ENCODE measurements at regions not wholly inside any gene's neighbourhood (a gene's known extent, or its start where the extent isn't known, plus 50 kb on each side); places are given as distances from the start of the nearest gene placed in this dataset.

GRCh38 chr6:170004585-170005210 is 253.3 kb downstream of the ERMARD start:
- TF ChIP-seq CTCF (IDR thresholded peaks at IDR 0.05; ENCODE audit: borderline replicate concordance, extremely low read depth, low read length, poor library complexity, severe bottlenecking): no peak
- no peak for TF ChIP-seq EZH2 (IDR thresholded peaks at IDR 0.05; ENCODE audit: borderline replicate concordance, low read depth, low read length, severe bottlenecking)

Data from DND-41 (cell line).